Esophagus muscularis mucosa (tissue), 2 donors: ENCODE measurements at regions not wholly inside any gene's neighbourhood (a gene's known extent, or its start where the extent isn't known, plus 50 kb on each side); places are given as distances from the start of the nearest gene placed in this dataset.

Experiments
- EP300 ChIP-seq: sonication (generic); formaldehyde crosslinking; IDR thresholded peaks from one replicate; pipeline ENCODE4 v1.6.1; 2017; ENCODE audit warnings: antibody characterized with exemption
- POLR2A ChIP-seq: fragments of 450-650 bp; IDR thresholded peaks from one replicate; pipeline ENCODE4 v1.6.1; 2017; ENCODE audit warnings: antibody characterized with exemption, moderate library complexity, mild to moderate bottlenecking, low read depth

- no peak for TF ChIP-seq POLR2A
- no peak for TF ChIP-seq EP300
Observed at GRCh38 chr4:63080934-63081333, 1328.3 kb downstream of the TECRL start.
